Activated T-helper 9 cell treated with anti-CD3 and anti-CD28 coated beads, Interleukin-2, amount 50 U/mL, for 16 hours (primary cell): ENCODE measurements at regions not wholly inside any gene's neighbourhood (a gene's known extent, or its start where the extent isn't known, plus 50 kb on each side); places are given as distances from the start of the nearest gene placed in this dataset.

ENCODE experiments used
- DNase-seq: peaks from one replicate; pipeline ENCODE4 v3.0.0-alpha.2; 2020; ENCODE audit warnings: low read depth

GRCh38 chr7:35334506-35334905, 80.6 kb upstream of the TBX20 start:
- no peak for DNase-seq

GRCh38 chr7:35333265-35333664, 79.4 kb upstream of the TBX20 start:
- no peak for DNase-seq

- no peak for DNase-seq
These were observed 78.1 kb upstream of the TBX20 start for GRCh38 chr7:35331730-35332678.

- no peak for DNase-seq
These were observed 75.1 kb upstream of the TBX20 start for GRCh38 chr7:35329026-35329425.

GRCh38 chr7:35319606-35320005, 65.7 kb upstream of the TBX20 start:
- no peak for DNase-seq

GRCh38 chr7:35316549-35316948, 62.6 kb upstream of the TBX20 start:
- no peak for DNase-seq

- no peak for DNase-seq
These were observed 61.6 kb upstream of the TBX20 start for GRCh38 chr7:35315517-35315916.

GRCh38 chr7:35314354-35314753, 60.5 kb upstream of the TBX20 start:
- DNase-seq = no peak

GRCh38 chr7:35313575-35313974, 59.7 kb upstream of the TBX20 start:
- DNase-seq = no peak
